ENCODE measurements at regions not wholly inside any gene's neighbourhood (a gene's known extent, or its start where the extent isn't known, plus 50 kb on each side); places are given as distances from the start of the nearest gene placed in this dataset.

DNA sequence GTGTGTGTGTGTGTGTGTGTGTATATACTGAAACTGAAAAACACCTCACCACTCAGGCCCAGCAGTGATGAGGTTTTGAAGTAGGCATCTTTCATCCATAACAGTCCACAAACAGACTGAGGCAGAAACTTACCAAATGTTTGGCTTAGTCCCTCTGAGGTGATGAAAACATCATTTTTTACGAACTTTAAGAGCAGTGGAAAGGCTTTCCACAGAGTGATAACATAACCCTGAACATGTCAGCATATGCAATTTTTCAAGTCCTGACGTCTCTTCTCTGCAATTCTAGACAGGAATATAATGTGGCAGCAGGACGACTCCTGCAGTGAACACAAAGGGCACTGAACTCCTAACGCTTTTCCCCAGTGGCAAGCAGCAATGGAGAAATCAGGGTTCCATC lies 247.0 kb upstream of the THBS1 start (continued):
- TF ChIP-seq, protein P1, sequence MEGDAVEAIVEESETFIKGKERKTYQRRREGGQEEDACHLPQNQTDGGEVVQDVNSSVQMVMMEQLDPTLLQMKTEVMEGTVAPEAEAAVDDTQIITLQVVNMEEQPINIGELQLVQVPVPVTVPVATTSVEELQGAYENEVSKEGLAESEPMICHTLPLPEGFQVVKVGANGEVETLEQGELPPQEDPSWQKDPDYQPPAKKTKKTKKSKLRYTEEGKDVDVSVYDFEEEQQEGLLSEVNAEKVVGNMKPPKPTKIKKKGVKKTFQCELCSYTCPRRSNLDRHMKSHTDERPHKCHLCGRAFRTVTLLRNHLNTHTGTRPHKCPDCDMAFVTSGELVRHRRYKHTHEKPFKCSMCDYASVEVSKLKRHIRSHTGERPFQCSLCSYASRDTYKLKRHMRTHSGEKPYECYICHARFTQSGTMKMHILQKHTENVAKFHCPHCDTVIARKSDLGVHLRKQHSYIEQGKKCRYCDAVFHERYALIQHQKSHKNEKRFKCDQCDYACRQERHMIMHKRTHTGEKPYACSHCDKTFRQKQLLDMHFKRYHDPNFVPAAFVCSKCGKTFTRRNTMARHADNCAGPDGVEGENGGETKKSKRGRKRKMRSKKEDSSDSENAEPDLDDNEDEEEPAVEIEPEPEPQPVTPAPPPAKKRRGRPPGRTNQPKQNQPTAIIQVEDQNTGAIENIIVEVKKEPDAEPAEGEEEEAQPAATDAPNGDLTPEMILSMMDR (IDR thresholded peaks at IDR 0.05; ENCODE audit: control extremely low read depth in 1 of 3, insufficient read depth in 1 of 3, low read depth in 1 of 3, low read length in 3 of 3) = no peak
- no peak for TF ChIP-seq EP300 (IDR thresholded peaks at IDR 0.05; ENCODE audit: borderline replicate concordance in 1 of 2, low read depth in 2 of 2, low read length in 2 of 2)
- no peak for TF ChIP-seq ASH2L (IDR thresholded peaks at IDR 0.05; ENCODE audit: low read length)
